Heart left ventricle (tissue), 13 donors: ENCODE measurements at regions not wholly inside any gene's neighbourhood (a gene's known extent, or its start where the extent isn't known, plus 50 kb on each side); places are given as distances from the start of the nearest gene placed in this dataset.

Source experiments
- CTCF ChIP-seq, 12 donors: fragments of 200-600 bp; sonication (generic) in 4 of 12; IDR thresholded peaks; one replicate each; pipeline versions ENCODE4 v1.5.0 to v1.8.0; 2018 to 2022; ENCODE audit warnings: antibody characterized with exemption in 12 of 12, mild to moderate bottlenecking in 5 of 12
- POLR2A ChIP-seq, 2 donors: fragments of 450-650 bp; IDR thresholded peaks; one replicate each; pipeline ENCODE4 v1.6.1; 2017; ENCODE audit warnings: antibody characterized with exemption in 2 of 2, mild to moderate bottlenecking in 2 of 2, moderate library complexity in 2 of 2
- donor health status: ischemic (EF 13 %, LVEDD 7.1; RV severe dilation, severe dysfunction).
- donor health status: DM: no; HTN: yes; CAD: no.
- donor health status: DM: no; HTN: no; CAD: no.
- donor health status: ischemic (EF 25% LVEDD 6.9; RV normal size, moderate dysfunction).
- donor health status: ischemic (EF 25% LVEDD 5.7; RV mildly dilated, moderate dysfunction).
- donor health status: ischemic (EF 35%, LVEDD 5.7; RV mildly dilated, moderate dysfunction).
- donor health status: nonischemic (EF 11% LVEDD 7.7; RV severe dilation, severe dysfunction).
- donor health status: DM: yes; HTN: yes; CAD: no.
- donor health status: PGD.
- donor health status: ischemic (EF 29% LVEDD 5.4; RV normal size, mild dysfunction).
- donor health status: nonischemic (EF 23%, LVEDD 6.1; RV moderate dilation, normal function).

GRCh38 chr5:68463606-68464005, 248.1 kb downstream of the PIK3R1 start:
- TF ChIP-seq CTCF (IDR thresholded peaks at IDR 0.05): no peak
- TF ChIP-seq POLR2A (IDR thresholded peaks at IDR 0.05): no peak
